ENCODE measurements at regions not wholly inside any gene's neighbourhood (a gene's known extent, or its start where the extent isn't known, plus 50 kb on each side); places are given as distances from the start of the nearest gene placed in this dataset.
A peak's percentile ranks its signal among the peaks of the same experiment; 100 is the strongest.

DNA sequence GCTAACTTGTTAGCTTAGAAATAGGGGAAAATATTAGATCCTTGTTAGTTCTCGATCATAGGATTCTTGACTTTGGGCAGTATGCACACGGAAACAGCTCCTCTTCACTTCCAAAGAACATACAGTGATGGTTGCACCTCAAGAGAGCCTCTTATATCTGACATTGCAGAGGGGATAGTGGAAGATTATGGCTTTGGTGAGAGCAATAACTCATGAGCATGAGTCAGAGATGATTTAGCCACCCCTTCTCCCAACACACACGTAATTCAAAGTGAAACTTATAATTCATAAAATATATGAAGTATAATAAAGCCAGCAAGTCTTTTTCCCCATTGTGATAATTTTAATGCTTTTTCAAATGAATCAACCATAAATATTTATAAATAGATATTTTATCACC is 683.7 kb downstream of the POM121L12 start:
- no peak for DNase-seq

DNA sequence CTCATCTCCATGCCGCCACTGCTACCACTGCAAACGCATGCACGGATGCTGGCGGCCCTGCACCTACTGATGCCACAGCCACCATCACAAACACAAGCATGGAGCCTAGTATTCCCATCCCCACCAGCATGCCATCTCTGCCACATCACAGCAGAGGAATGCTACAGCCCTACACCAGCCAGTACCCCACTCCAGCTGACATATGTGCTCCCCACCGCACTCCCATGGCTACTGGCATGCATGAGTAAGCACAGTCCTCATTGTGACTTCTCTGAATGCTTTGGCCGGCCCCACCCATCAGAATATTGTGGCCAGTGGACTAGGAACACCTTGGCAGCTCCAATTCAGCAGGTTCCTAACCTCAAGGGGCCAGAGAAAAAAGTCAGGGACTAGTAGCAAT is 705.5 kb downstream of the POM121L12 start:
- no peak for DNase-seq

DNA sequence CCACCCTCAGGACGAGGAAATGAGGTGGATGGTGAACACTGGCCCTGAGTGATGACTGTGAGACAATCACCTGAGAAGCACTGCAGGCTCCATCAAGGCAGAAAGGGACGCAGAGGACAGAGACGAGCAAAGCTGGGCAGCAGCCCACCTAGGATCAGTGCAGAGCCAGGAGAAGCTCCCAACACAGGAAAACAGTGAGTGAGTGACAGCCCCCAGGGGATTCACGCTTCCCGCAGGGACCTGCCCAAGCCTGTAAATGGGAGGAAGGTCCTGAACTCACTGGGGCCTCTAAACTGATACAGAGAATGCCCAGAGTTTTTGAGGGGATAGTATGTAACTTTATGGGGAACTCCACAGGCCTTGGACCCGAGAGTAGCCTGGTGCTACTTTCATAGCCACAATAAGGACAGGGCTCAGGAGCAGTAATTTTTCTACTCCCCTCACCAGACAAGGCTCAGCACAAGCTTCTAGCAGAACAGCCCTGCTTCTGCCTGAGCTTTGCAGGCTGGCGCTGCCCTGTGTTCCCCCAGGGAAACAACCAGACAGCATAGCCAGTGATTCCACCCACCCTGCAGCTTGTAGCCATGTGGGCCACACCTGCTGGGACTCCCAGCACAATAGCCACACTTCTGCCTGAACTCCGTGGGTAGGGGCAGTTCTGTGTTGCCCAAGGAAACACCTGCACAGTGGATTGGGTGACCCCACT is 708.4 kb downstream of the POM121L12 start:
- DNase-seq: no peak

DNA sequence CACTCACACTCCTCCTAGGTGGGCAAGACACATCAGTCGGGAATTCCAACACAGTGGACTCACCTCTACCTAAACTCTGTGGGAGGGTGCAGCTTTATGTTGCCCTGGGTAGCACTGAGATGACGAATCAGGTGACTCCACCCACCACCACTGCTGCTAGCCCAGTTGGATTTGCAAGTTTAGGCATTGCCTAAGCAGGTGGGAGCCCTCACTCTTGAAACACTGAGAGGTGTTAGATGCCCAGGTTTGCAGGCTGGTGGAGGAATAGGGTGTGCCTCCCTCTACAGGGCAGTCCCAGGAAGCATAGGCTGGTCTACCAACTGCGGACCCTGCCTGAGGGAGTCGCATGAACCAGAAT is 708.9 kb downstream of the POM121L12 start:
- no peak for DNase-seq

DNA sequence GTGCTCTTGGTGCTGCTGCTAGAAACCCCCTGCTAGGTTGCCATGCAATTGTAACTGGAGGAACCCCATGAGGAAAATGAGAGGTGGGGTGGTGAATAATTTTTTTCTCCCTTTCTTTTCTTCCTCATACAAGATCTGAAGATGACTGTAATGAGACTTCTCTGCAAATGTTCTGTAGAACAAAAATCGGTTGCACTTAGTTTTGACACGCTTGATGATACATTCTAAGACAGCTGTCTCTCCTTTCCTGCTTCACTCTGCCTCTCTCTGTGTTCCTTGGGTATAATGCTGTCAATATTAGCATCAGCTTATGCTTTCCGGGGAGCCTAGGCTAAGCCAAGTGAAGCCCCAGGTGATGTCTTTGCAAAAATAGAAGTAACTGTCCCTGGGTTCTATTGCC is 721.5 kb downstream of the POM121L12 start:
- no peak for DNase-seq

DNA sequence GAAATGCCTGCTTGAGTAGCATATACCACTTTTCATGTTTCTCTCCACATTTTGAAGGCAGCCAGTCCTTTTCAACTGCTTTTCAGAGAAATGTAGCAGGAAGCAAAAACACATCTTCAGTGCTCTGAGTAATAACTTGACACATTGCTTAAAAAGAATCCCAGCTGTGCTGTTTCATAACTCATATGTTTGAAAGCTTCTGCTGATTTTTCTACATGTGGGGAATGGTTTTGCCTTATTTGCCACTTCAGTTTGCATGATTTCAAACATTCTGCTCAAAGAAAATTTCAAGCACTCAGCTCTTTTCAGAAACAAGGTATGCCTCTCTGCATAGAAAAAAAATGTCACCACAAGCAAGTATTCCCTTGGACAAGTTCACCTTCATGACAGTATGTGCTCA is 732.8 kb downstream of the POM121L12 start:
- DNase-seq: no peak

DNA sequence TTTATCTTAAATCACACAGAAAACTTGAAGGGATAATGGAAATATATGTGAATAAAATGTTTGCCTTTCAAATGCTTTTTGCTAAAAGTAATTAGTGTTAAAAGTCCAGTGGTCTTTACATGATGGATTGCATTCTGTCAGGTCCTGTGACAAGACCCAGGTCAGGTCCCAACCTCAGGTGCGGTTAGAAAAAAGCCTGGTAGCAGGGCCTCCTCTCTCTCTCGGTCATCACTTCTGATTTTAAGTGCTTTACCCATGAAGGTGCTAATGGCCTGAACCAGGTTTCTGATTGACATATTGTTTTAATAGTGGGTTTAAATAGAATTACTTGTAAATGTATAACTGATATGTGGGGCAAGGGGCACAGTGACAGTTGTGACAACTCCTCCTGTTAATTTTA is 736.3 kb downstream of the POM121L12 start:
- no peak for DNase-seq

DNA sequence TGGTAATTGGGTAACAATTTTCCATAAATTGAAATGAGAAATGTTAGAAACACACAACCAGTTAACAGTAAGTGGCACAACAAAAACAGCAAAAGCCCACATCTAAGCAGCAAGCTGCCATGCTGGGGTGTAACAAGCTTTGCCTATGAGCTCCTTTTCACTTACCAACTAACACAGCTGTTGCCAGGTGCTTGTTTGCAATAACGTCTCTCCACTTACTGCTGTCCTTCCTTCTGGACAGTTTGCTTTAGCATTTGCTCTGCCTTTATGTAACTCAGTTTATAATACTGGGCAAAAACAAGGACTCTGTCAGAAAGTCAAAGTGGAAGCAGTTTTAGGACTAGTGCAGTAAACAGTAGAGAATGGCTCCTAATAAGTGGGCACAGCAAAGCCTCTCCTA is 740.9 kb downstream of the POM121L12 start:
- no peak for DNase-seq

DNA sequence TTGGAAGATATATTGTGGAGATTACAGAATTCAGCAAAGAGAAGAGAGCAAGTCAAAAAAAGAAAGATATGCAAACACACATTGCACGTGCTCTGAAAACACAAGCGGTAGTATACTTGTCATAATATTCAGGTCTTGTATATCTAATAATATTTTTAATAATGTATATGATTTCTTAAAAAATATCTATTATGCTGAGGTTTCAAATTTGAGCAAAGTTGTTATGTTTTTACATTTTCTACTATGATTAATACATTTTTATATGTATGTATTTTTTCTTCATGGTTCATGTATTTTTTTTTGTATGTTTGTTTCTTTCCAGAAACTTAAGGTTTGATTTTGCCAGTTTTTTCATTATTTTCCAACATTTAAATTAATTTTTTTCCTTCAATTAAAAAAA is 752.4 kb upstream of the VSTM2A start:
- no peak for DNase-seq

DNA sequence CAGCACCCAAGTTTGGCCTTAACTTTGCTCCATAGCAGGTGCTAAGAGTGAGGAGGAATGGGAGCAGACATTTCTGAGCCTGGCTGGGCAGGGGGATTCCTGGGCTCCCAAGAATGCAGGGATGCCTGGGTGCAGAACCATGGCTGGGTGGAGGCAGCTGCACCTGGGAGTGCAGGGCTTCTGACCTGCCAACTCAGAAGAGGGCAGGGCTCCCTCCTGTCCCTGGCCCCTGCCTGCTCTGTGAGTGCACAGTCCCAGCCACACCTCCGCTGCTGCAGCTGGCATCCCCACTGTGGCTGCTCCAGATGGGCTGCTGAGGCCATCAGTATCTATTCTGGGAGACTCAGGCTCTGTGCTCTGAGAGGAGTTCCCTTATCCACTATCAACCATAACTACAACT is 747.4 kb upstream of the VSTM2A start:
- no peak for DNase-seq

DNA sequence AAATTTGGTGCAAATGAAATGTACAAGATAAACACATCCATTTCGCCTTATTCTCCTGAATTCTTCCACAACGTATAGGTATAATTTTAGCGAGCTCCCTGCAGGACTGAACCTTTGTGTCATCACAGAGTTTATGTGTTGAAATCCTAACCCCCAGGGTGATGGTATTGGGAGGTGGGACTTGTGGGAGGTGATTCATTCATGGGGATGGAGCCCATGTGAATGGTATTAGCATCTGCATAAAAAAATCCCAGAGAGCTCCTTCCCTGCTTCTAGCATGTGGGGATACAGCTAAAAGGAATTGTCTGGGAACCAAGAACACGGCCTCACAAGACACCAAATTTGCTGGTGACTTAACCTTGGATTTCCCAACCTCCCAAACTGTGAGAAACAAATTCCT is 741.4 kb upstream of the VSTM2A start:
- no peak for DNase-seq

DNA sequence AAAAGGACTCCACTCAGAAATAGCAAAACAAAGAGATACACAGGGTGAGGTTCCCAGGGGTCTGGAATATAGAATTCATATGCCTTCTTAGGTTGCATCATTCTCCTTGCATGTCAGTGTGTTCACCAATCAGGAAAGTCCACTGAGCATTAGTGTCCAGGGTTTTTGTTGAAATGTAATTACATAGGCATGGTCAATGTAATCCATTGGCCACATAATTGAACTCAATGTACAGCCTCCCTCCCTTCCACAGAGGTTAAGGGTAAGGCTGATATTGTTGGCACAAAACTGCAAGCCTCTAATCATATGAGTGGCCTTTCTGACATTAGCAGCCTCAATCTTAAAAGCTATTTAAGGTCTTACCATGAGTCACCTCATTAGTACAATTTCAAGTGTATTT is 736.1 kb upstream of the VSTM2A start:
- no peak for DNase-seq

DNA sequence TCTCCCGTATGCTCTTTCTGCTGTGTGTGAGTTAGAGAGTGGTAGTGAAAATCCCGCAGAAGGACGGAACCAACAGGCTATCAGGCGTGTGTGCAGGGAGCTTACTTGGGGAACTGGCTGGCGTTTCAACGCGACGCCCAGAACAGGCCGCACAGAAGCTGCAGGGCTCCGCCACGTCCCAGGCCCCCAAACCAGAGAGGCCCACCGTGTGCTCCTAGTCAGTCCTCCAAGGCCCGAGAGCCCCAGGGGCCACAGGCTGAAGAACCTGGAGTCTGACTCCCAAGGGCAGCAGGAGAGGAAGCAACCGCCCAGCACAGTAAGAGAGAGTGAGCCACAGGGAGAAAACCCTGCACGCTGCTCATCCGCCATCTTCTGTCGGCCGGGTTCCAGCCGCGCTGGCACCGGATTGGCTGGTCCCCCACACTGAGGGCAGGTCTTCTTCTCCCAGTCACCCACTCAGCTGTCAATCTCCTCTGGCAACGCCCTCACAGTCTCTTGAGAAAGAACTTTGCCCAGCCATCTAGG is 730.6 kb upstream of the VSTM2A start:
- DNase-seq: peak in 1 of 5 experiments; percentile 27

DNA sequence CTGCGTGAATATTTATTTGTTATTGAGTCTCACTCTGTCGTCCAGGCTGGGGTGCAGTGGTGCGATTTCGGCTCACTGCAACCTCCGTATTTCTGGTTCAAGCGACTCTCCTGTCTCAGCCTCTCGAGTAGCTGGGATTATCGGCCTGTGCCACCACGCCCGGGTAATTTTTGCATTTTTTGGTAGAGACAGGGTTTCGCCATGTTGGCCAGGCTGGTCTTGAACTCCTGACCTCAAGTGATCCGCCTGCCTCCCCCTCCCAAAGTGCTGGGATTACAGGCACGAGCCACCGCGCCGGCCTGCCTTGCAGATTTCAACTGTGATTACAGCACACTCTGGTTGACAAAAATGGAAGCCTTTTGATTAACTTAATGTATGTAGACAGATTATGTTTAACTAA is 730.0 kb upstream of the VSTM2A start:
- no peak for DNase-seq

DNA sequence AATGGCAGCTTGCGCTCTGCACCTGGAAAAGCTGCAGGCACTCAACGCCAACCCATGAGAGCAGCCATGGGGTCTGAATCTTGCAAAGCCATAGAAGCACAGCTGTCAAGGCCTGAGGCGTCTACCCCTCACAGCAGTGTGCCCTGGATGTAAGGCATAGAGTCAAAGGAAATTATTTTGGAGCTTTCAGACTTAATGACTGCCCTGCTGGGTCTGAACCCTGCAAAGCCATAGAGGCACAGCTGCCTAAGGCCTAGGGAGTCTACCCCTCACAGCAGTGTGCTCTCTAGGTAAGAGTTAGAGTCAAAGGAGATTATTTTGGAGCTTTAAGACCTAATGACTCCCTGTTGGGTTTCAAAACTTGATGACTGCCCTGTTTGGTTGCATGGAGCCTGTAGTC is 706.9 kb upstream of the VSTM2A start:
- DNase-seq: no peak

DNA sequence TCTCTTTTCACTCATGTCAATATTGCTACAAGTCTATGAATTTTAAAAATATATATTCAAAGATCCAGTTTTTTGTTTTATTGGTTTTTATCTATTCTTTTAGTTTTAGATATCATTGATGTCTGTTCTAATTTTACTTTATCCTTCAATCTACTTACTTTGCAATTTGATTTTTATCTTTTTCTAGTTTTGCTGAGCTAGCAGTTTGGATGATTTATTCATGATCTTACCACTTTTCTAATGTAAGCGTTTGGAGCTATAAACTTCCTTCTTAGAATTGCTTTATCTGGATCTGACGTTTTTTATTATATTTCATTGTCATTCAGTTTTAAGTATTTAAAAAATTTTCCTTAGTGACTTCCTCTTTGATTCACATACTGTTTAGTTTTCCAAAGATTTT is 664.5 kb upstream of the VSTM2A start:
- DNase-seq: no peak

DNA sequence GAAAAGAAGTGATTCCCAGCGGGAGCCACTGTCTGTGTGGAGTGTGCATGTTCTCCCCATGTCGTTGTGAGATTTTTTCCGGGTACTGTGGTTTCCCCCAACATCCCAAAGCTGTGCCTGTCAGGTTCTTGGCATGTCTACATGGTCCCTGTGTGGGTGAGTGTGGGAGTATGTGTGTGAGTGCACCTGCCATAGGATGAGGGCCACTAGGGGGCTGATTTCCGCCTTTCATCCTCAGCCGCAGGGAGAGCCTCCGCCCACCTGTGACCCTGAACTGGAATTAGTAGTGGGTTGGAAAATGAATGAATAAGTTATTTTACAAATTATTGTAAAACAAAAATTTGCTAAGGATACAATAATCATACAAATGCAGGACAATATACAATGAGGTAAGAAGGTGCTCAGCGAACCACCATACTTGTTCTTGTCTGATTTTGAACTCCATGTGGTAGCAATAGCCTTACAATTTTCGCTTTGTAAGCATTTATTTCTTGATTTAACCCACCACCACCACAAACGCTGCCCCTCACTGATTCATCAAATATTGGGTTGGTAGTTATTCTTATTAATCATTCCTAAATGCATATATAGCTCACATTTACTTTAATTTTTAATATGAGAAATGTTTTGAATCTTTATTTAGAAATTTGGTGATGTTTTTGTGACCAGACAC is 641.2 kb upstream of the VSTM2A start:
- DNase-seq: no peak

DNA sequence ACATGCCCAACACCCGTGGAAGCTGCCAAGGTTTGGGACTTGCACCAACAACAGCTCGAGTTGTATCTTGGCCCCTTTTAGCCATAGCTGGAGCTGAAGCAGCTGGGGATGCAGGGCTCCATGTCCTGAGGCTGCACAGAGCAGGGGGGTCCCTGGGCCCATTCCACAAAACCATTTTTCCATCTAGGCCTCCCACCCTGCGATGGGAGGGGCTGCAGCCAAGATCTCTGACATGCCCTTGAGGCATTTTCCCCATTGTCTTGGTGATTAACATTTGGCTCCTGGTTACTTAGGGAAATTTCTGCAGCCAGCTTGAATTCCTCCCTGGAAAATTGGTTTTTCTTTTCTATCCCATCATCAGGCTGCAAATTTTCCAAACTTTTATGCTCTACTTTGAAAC is 637.8 kb upstream of the VSTM2A start:
- no peak for DNase-seq

DNA sequence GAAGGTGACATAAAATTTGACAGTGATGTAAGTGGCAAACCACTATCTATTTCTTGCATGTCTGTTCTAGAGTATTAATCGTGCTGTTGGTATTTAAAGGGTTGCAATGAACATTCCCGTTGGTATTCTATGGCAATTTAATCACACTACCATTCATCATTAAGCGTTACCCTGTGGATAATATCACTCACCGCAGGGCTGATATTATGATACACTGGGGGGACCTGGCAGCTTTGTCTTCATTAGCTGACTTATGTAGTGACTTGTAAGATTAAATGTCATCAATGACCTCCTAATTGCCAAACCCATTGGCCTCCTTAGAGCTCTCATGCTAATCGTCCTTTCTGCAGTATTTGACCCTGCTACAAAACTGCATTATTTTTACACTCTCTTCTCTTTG is 624.5 kb upstream of the VSTM2A start:
- no peak for DNase-seq

DNA sequence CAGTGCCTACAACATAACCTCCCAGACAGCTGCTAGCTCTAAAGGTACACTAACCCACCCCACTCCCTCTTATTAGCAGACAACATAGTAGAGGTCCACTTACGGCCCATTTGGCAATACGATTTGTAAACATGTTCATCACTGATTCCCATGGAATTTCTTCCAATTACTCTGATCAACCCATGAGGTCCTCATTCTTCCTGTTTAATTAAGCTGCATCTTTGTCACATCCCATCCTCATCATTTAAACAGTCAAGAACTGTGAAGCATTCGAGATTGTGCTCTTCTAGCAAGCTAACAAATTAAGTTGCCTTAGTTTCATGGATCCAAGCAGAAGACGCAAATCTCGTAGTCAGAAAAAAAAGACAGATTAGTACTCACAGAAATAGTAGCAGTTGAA is 622.2 kb upstream of the VSTM2A start:
- DNase-seq: no peak

DNA sequence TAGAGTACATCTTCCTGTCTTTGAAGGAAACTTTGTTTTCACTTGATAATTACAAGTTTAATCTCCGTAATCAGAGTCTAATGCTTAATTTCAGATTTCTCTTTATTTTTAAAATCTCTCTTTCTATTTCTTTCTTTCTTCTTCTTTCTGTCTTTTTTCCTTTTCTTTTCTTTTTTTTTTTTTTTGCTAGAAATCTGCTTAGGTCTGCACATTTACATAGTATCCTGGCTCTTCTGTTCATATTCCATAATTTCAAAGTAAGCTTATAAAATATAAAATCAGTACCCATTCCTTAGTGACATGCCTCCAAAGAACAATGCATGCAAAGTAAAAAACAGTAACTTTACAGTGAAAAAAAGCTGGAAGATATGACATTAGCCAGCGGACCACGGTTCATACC is 601.7 kb upstream of the VSTM2A start:
- DNase-seq: no peak

DNA sequence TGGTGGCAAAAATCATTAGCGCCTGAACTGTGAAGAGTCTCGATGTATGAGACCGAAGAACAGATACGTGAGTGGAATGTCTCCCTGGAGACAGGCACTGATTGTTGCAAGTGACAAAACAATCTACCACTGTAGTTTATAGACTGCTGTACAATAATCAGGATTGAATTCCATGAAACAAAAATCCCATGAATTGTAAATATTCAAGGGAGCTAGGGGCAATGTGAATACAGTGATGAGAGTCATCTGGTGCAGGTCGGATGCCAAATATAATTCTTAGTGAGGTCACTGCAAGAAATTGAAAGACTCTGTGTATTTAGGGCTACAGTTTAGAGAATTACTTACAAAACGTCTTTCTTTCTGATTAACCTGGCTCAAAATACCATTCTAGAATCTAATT is 594.4 kb upstream of the VSTM2A start:
- no peak for DNase-seq

DNA sequence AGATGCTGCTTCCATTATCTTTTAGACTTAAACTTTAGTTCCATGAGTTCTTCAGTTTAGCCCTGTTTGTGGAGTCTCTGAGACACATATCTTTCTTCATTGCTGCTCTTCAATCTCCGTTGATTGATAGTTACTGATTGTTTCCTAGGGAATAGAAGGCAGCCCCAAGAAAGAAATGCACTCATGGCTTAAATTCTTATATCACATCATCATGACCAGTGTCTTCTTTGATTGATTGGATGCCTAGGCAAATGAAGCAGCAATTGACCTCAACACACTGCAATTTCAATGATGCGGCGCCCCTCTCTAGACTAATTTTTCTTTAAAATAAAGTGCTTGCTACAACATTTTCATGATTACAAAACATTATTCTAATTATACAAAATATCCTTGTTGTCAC is 576.5 kb upstream of the VSTM2A start:
- no peak for DNase-seq

DNA sequence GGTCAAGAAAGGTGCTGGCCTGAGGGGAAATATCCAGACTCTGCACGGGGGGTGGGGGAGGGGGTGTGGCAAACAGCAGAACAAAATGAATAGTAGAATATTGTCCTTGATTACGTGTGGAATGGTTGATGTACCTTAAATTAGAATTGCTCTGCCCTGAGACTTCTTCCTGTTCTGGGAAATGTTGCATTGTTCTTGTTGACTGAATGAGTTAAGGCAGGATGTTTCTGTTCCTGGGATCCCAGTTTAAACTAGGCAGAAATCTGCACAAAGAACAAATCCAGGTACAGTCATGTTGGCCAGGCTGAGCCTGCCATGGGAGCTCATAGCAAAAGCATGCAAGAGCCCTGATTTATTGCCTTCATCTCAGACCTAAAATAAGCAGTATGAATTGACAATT is 558.7 kb upstream of the VSTM2A start:
- DNase-seq: no peak

DNA sequence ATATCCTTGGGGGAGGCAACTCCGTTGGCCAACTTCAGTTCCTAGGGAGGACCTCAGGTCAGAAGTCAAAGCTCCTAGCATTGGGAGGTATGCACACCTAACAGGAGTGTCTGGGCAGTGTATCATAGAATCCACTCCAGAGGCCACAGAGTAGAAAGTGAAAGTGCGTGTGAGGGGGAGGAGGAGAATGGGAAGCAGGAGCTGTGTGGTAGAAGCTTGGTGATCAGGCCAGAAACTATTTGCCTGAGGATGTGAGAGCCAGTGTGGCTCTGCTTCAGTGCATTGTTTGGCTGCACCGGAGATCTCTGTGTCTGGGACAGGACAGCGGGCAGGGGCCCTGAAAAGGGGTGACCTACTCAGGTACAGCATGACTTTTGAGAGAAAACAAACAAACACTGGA is 557.4 kb upstream of the VSTM2A start:
- no peak for DNase-seq

Measured in T-helper 2 cell (primary cell).